OCI-LY3 (cell line): ENCODE measurements at regions not wholly inside any gene's neighbourhood (a gene's known extent, or its start where the extent isn't known, plus 50 kb on each side); places are given as distances from the start of the nearest gene placed in this dataset.
A peak's percentile ranks its signal among the peaks of the same experiment; 100 is the strongest.

Experiments used
- H2AFZ ChIP-seq: fragments of 200-600, 300-600 bp; shearing (Covaris generic); 2 replicates; pipeline ENCODE4 v1.6.0; 2014; ENCODE audit warnings: antibody characterized with exemption, low read depth, low read length
- H3K27ac ChIP-seq: fragments of 200-600, 300-600 bp; sonication (generic); 2 replicates; pipeline ENCODE4 v1.5.1; 2014; ENCODE audit warnings: mild to moderate bottlenecking, low read length, moderate library complexity, mixed read lengths
- H3K27me3 ChIP-seq: fragments of 200-600, 300-600 bp; sonication (generic); 2 replicates; pipeline ENCODE4 v1.6.1; 2014; ENCODE audit warnings: low read depth, low read length, mixed read lengths
- H3K36me3 ChIP-seq: fragments of 200-600, 300-600 bp; sonication (generic); replicated peaks from 2 replicates; pipeline ENCODE3; 2014; ENCODE audit warnings: low read depth, low read length, mixed read lengths
- H3K4me1 ChIP-seq: fragments of 300-600, 200-600 bp; sonication (generic); 2 replicates; pipeline ENCODE4 v1.6.1; 2014; ENCODE audit warnings: low read length, mixed read lengths
- H3K4me2 ChIP-seq: fragments of 200-600, 300-600 bp; sonication (generic); 2 replicates; pipeline ENCODE4 v1.6.1; 2014; ENCODE audit warnings: low read length, mixed read lengths
- H3K4me3 ChIP-seq: fragments of 300-600, 200-600 bp; sonication (generic); 2 replicates; pipeline ENCODE4 v1.5.1; 2014; ENCODE audit warnings: antibody characterized with exemption, mild to moderate bottlenecking, low read length, moderate library complexity
- H3K79me2 ChIP-seq: fragments of 300-600, 200-600 bp; shearing (Covaris generic); 2 replicates; pipeline ENCODE4 v1.6.1; 2014; ENCODE audit warnings: mild to moderate bottlenecking, low read length, mixed read lengths
- H3K9ac ChIP-seq: fragments of 300-600, 200-600 bp; shearing (Covaris generic); 2 replicates; pipeline ENCODE4 v1.6.0; 2014; ENCODE audit warnings: mild to moderate bottlenecking, low read length, moderate library complexity
- H3K9me3 ChIP-seq: fragments of 200-600, 300-600 bp; shearing (Covaris generic); 2 replicates; pipeline ENCODE4 v1.6.1; 2014; ENCODE audit warnings: low read length, mixed read lengths; ENCODE audit not compliant: insufficient read depth
- H4K20me1 ChIP-seq: fragments of 200-600, 300-600 bp; sonication (generic); 2 replicates; pipeline ENCODE4 v1.6.1; 2016; ENCODE audit warnings: low read length, mixed read lengths; ENCODE audit not compliant: insufficient read depth
- CTCF ChIP-seq: fragments of 200-600, 300-600 bp; sonication (generic); IDR thresholded peaks from 2 replicates; pipeline ENCODE4 v1.5.1; 2014; ENCODE audit warnings: antibody characterized with exemption, low read length, low read depth
- EZH2phosphoT487 ChIP-seq: fragments of 200-600 bp; shearing (Covaris generic); IDR thresholded peaks from 2 replicates; pipeline ENCODE4 v1.6.1; 2018; ENCODE audit warnings: antibody characterized with exemption, mixed run types, low read depth

DNA sequence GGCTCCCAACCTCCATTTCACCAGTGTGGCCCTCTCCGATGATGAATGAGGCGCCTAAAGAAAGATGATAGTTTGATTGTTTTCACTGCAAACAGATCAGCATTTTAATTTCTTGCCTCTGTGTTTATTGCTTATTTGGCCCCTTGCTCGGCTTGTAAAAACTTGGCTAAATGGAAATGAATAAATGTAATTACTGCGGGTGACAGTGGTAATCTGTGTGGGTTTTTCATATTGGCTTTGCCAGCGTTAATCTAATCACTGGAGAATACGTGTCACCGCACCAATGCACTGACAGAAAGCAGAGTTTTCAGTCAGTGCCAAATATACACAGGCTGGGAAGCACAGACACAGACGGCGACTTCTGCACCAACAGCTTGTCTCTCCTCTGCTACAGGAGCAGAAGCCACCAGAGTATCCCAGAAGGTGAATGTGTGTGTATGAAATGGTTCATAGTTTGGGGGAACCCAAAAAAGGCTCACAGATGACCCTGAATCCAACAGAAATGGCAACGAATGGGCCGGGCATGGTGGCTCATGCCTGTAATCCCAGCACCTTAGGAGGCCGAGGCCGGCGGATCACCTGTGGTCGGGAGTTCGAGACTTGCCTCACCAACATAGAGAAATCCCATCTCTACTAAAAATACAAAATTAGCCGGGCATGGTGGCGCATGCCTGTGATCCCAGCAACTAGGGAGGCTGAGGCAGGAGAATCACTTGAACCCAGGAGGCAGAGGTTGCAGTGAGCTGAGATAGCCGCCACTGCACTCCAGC, 534.0 kb downstream of the PKHD1 start:
- no peak overlapping the region for H3K4me3 ChIP-seq
- peaks cover 6% of the 10 kb centered on the region; the same call in 1 of the 2 replicates for H3K27me3 ChIP-seq
- no peak overlapping the region for H2AFZ ChIP-seq
- H3K79me2 ChIP-seq, result no peaks in the 10 kb centered on the region
- no peaks in the 10 kb centered on the region for H4K20me1 ChIP-seq
- no peak overlapping the region for H3K4me2 ChIP-seq
- no peaks in the 10 kb centered on the region for H3K36me3 ChIP-seq
- no peak overlapping the region for H3K27ac ChIP-seq
- no peaks in the 10 kb centered on the region for H3K4me1 ChIP-seq
- no peaks in the 10 kb centered on the region for H3K9me3 ChIP-seq
- no peak overlapping the region for H3K9ac ChIP-seq
- TF ChIP-seq CTCF (no peak), EZH2phosphoT487 (no peak)

GRCh38 chr6:51554029-51554428, 533.4 kb downstream of the PKHD1 start:
- no peak overlapping the region for H2AFZ ChIP-seq
- no peak overlapping the region for H3K4me3 ChIP-seq
- no peaks in the 10 kb centered on the region for H3K9me3 ChIP-seq
- TF ChIP-seq CTCF, result no peak
- TF ChIP-seq EZH2phosphoT487, result no peak
- no peaks in the 10 kb centered on the region for H3K4me1 ChIP-seq
- H3K27ac ChIP-seq, result no peak overlapping the region
- H3K4me2 ChIP-seq, result no peak overlapping the region
- no peaks in the 10 kb centered on the region for H3K79me2 ChIP-seq
- peaks cover 6% of the 10 kb centered on the region; the same call in 1 of the 2 replicates for H3K27me3 ChIP-seq
- no peaks in the 10 kb centered on the region for H4K20me1 ChIP-seq
- no peaks in the 10 kb centered on the region for H3K36me3 ChIP-seq
- no peak overlapping the region for H3K9ac ChIP-seq

DNA sequence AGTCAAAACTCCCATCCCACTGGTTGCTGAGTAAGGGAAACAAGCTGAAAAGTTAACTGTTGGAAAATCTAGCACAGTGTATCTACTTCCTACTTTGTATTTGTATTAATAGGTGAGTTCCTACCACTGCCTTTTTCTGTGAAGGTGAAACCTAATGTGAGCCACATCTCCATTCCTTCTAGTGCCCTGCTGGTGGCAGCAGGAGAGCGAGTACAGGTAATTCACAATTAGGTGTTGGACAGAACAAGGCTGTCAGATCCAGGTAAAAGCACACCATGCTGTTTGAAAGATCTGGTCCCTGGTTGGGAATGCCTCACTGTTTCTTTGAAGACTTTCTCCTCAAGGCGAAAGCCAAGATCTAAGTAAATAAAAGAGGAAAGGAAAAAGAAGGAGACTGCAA, 528.4 kb downstream of the PKHD1 start:
- TF ChIP-seq EZH2phosphoT487 (no peak), CTCF (peak; percentile 66)
- H3K27ac ChIP-seq, result no peak overlapping the region
- peaks cover 18% of the 10 kb centered on the region for H3K4me1 ChIP-seq
- H4K20me1 ChIP-seq, result no peaks in the 10 kb centered on the region
- H3K4me3 ChIP-seq, result no peak overlapping the region
- H3K9me3 ChIP-seq, result no peaks in the 10 kb centered on the region
- no peak overlapping the region for H3K9ac ChIP-seq
- H3K36me3 ChIP-seq, result no peaks in the 10 kb centered on the region
- H3K27me3 ChIP-seq, result no peaks in the 10 kb centered on the region
- no peaks in the 10 kb centered on the region for H3K79me2 ChIP-seq
- no peak overlapping the region for H3K4me2 ChIP-seq
- no peak overlapping the region for H2AFZ ChIP-seq

GRCh38 chr6:51562198-51562597, 525.2 kb downstream of the PKHD1 start:
- Histone ChIP-seq H2AFZ (no peak overlapping the region), H3K9me3 (no peaks in the 10 kb centered on the region), H3K27me3 (no peaks in the 10 kb centered on the region), H3K4me1 (peaks cover 18% of the 10 kb centered on the region), H3K36me3 (no peaks in the 10 kb centered on the region), H3K79me2 (no peaks in the 10 kb centered on the region), H3K4me2 (peak overlapping the region; percentile 33), H3K27ac (no peak overlapping the region), H4K20me1 (no peaks in the 10 kb centered on the region), H3K9ac (no peak overlapping the region), H3K4me3 (no peak overlapping the region)
- no peak for TF ChIP-seq EZH2phosphoT487
- no peak for TF ChIP-seq CTCF
